GM12891 (cell line): ENCODE measurements at regions not wholly inside any gene's neighbourhood (a gene's known extent, or its start where the extent isn't known, plus 50 kb on each side); places are given as distances from the start of the nearest gene placed in this dataset.
A peak's percentile ranks its signal among the peaks of the same experiment; 100 is the strongest.

Experiments
- DNase-seq: peaks from one replicate; pipeline ENCODE4 v3.0.0; 2011; ENCODE audit warnings: low spot score; ENCODE audit not compliant: insufficient read length
- FAIRE-seq: peaks from 2 replicates; lab custom pipeline; 2011; peaks lifted over from hg19 to GRCh38; lab: Jason Lieb, UNC
- PAX5 ChIP-seq: IDR thresholded peaks from 2 replicates; pipeline ENCODE4 v1.6.1; 2011; ENCODE audit warnings: low read length, moderate library complexity, mild to moderate bottlenecking; ENCODE audit not compliant: insufficient read depth, severe bottlenecking
- POLR2A ChIP-seq: IDR thresholded peaks from 2 replicates; pipeline ENCODE4 v1.6.1; 2011; ENCODE audit warnings: low read depth, low read length, control low read depth
- POLR2AphosphoS5 ChIP-seq: IDR thresholded peaks from 2 replicates; pipeline ENCODE4 v1.6.1; 2011; ENCODE audit warnings: low read depth, low read length, control low read depth
- POU2F2 ChIP-seq: IDR thresholded peaks from 2 replicates; pipeline ENCODE4 v1.6.1; 2011; ENCODE audit warnings: low read depth, mild to moderate bottlenecking, control low read depth, low read length, moderate library complexity
- SPI1 ChIP-seq: IDR thresholded peaks from 2 replicates; pipeline ENCODE4 v1.6.1; 2011; ENCODE audit warnings: low read depth, low read length, control low read depth
- TAF1 ChIP-seq: IDR thresholded peaks from 2 replicates; pipeline ENCODE4 v1.6.1; 2011; ENCODE audit warnings: low read depth, low read length, control low read depth

- DNase-seq: no peak
- no peak for TF ChIP-seq POLR2AphosphoS5
- no peak for TF ChIP-seq SPI1
- no peak for TF ChIP-seq POU2F2
- no peak for TF ChIP-seq TAF1
- TF ChIP-seq PAX5: no peak
- TF ChIP-seq POLR2A: no peak
- FAIRE-seq: no peak
Measured at GRCh38 chr3:124652009-124652408, 78.2 kb upstream of the UMPS start.

- no peak for DNase-seq
- FAIRE-seq: no peak
- no peak for TF ChIP-seq POU2F2
- TF ChIP-seq SPI1: no peak
- TF ChIP-seq TAF1: no peak
- TF ChIP-seq POLR2A: no peak
- TF ChIP-seq POLR2AphosphoS5: no peak
- no peak for TF ChIP-seq PAX5
Measured at GRCh38 chr3:124653071-124653796, 77.0 kb upstream of the UMPS start.

GRCh38 chr3:124653797-124654469 lies 76.3 kb upstream of the UMPS start:
- DNase-seq (no peak), FAIRE-seq (no peak)
- TF ChIP-seq POU2F2: no peak
- TF ChIP-seq PAX5: no peak

DNA sequence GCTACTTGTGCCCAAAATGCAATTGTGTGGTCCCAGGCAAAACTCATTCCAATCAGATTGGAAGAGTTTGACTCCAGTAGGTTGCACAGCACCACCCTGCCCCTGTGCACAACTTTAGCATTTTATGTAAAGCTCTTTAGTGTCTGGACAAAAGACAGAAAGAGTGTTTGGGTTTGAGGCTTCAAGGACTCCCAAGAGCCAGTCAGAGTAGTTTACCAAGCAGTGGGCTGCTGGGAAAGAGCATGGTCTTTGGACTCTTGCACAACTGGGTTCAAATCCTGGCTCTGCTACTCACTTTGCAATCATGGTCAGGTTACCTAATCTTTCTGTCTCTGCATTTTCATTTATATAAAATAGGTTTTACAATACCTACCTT lies 75.8 kb upstream of the UMPS start:
- DNase-seq (no peak), FAIRE-seq (no peak)
- no peak for TF ChIP-seq POLR2A
- no peak for TF ChIP-seq TAF1
- no peak for TF ChIP-seq PAX5
- TF ChIP-seq POU2F2: no peak
- no peak for TF ChIP-seq SPI1
- no peak for TF ChIP-seq POLR2AphosphoS5

- TF ChIP-seq POLR2A: no peak
- TF ChIP-seq SPI1: no peak
- no peak for TF ChIP-seq PAX5
- no peak for TF ChIP-seq POLR2AphosphoS5
- no peak for TF ChIP-seq POU2F2
- TF ChIP-seq TAF1: no peak
- FAIRE-seq (no peak), DNase-seq (no peak)
Measured at GRCh38 chr3:124656531-124656930, 73.7 kb upstream of the UMPS start.

DNA sequence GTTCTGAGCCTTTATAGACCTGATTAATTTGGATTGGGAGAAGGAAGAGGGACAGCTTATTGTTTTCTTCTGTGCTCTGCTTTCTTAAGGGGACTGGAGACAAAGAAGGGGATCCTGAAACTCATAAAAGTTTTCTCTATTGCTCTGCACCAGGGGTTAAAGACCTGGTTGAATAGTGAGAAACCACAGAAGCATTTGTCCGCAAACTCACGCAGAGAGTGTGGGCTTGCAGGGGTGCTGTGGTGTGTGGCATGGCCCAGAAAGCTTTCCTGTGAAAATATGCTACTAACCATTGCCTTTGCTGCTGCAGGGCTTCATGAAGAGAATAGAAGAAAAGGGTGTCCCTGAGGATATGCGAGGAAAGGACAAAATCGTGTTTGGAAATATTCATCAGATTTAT lies 73.1 kb upstream of the UMPS start:
- TF ChIP-seq TAF1 (no peak), POU2F2 (no peak), PAX5 (no peak), POLR2A (no peak), SPI1 (no peak), POLR2AphosphoS5 (no peak)
- FAIRE-seq: no peak
- no peak for DNase-seq

- TF ChIP-seq TAF1 (no peak), POU2F2 (no peak), PAX5 (no peak), SPI1 (no peak), POLR2AphosphoS5 (no peak), POLR2A (no peak)
- DNase-seq: no peak
- FAIRE-seq: peak; percentile 38
Measured at GRCh38 chr3:124658270-124658669, 72.0 kb upstream of the UMPS start.

GRCh38 chr3:124659175-124659574 lies 71.1 kb upstream of the UMPS start:
- peak; percentile 56 for FAIRE-seq
- TF ChIP-seq SPI1: peak; percentile 70
- TF ChIP-seq PAX5: no peak
- DNase-seq: no peak

- no peak for DNase-seq
- no peak for FAIRE-seq
- no peak for TF ChIP-seq POLR2A
- TF ChIP-seq SPI1: no peak
- no peak for TF ChIP-seq POLR2AphosphoS5
- TF ChIP-seq TAF1: no peak
- TF ChIP-seq POU2F2: no peak
- TF ChIP-seq PAX5: no peak
Measured at GRCh38 chr3:124660599-124660998, 69.7 kb upstream of the UMPS start.
